OCI-LY7 (cell line): ENCODE measurements at regions not wholly inside any gene's neighbourhood (a gene's known extent, or its start where the extent isn't known, plus 50 kb on each side); places are given as distances from the start of the nearest gene placed in this dataset.

ENCODE experiments used
- BruUV-seq: library from RNA; stranded (reverse); fragments of 400-500 nt; replicated peaks from 2 replicates; lab custom pipeline; 2021; lab: Mats Ljungman, UMichigan
- CTCF ChIA-PET: fragments of 300-600 bp; sonication (Branson Sonifier 250); formaldehyde crosslinking; loops from one replicate; lab custom pipeline; 2022; ENCODE audit warnings: antibody characterized with exemption; ENCODE audit not compliant: unreplicated experiment; lab: Charles Lee
- POLR2A ChIA-PET: fragments of 300-600 bp; sonication (Branson Sonifier 250); formaldehyde crosslinking; loops from one replicate; lab custom pipeline; 2022; ENCODE audit warnings: antibody characterized with exemption; lab: Charles Lee
- DNase-seq: peaks from one replicate; pipeline ENCODE4 v3.0.0-alpha.2; 2015; ENCODE audit warnings: low spot score
- H2AFZ ChIP-seq: fragments of 200-600 bp; sonication (generic), shearing (Covaris generic); 2 replicates; pipeline ENCODE4 v1.6.1; 2014; ENCODE audit warnings: mild to moderate bottlenecking, antibody characterized with exemption, low read length, moderate library complexity
- H3K27ac ChIP-seq: fragments of 200-600 bp; sonication (generic); 2 replicates; pipeline ENCODE4 v1.5.1; 2014; ENCODE audit warnings: mixed run types, low read depth, mild to moderate bottlenecking, moderate library complexity, low read length, inconsistent platforms; ENCODE audit not compliant: poor library complexity, severe bottlenecking
- H3K36me3 ChIP-seq: fragments of 200-600 bp; sonication (generic); 2 replicates; pipeline ENCODE4 v1.6.1; 2014; ENCODE audit warnings: mild to moderate bottlenecking, antibody characterized with exemption, low read length, moderate library complexity, mixed read lengths; ENCODE audit not compliant: insufficient read depth
- H3K4me1 ChIP-seq: fragments of 200-600 bp; sonication (generic); 2 replicates; pipeline ENCODE4 v1.5.1; 2014; ENCODE audit warnings: mild to moderate bottlenecking, low read length; ENCODE audit not compliant: insufficient read depth, poor library complexity, severe bottlenecking
- H3K4me2 ChIP-seq: fragments of 200-600 bp; sonication (generic); 2 replicates; pipeline ENCODE4 v1.6.1; 2014; ENCODE audit warnings: mild to moderate bottlenecking, low read length
- H3K4me3 ChIP-seq: fragments of 200-600 bp; sonication (generic); 2 replicates; pipeline ENCODE4 v1.5.1; 2014; ENCODE audit warnings: mild to moderate bottlenecking, low read depth, low read length; ENCODE audit not compliant: poor library complexity, severe bottlenecking
- H3K79me2 ChIP-seq: fragments of 200-600 bp; sonication (generic); 2 replicates; pipeline ENCODE4 v1.6.1; 2016; ENCODE audit warnings: low read depth, mild to moderate bottlenecking, low read length, moderate library complexity, mixed read lengths; ENCODE audit not compliant: insufficient read depth
- H3K9me2 ChIP-seq: fragments of 200-600 bp; sonication (generic); 2 replicates; pipeline ENCODE4 v1.6.1; 2016; ENCODE audit warnings: mild to moderate bottlenecking, low read length, mixed read lengths; ENCODE audit not compliant: insufficient read depth
- H3K9me3 ChIP-seq: fragments of 200-600 bp; sonication (generic); 2 replicates; pipeline ENCODE4 v1.6.1; 2014; ENCODE audit warnings: mild to moderate bottlenecking, mixed run types, low read length, mixed read lengths
- H4K20me1 ChIP-seq: fragments of 200-600 bp; sonication (generic); 2 replicates; pipeline ENCODE4 v1.6.1; 2014; ENCODE audit warnings: mild to moderate bottlenecking, antibody characterized with exemption, low read length, moderate library complexity, mixed read lengths; ENCODE audit not compliant: insufficient read depth
- EZH2phosphoT487 ChIP-seq: fragments of 200-600 bp; sonication (generic); IDR thresholded peaks from 2 replicates; pipeline ENCODE4 v1.6.1; 2018; ENCODE audit warnings: low read depth, borderline replicate concordance, mild to moderate bottlenecking, mixed run types, antibody characterized with exemption, low read length, moderate library complexity, mixed read lengths
- intact Hi-C: fragments of 100-400 bp; cut with micrococcal nuclease; formaldehyde crosslinking; loops from one replicate; pipeline ENCODE4 v1.10.0; 2022; ENCODE audit not compliant: unreplicated experiment
- TF ChIP-seq, protein P1 (sequence below): fragments of 200-600 bp; sonication (generic); conservative IDR thresholded peaks from 2 replicates; pipeline ENCODE4 v1.5.1; 2014; ENCODE audit warnings: mild to moderate bottlenecking, antibody characterized with exemption, low read length, moderate library complexity, mixed read lengths

DNA sequence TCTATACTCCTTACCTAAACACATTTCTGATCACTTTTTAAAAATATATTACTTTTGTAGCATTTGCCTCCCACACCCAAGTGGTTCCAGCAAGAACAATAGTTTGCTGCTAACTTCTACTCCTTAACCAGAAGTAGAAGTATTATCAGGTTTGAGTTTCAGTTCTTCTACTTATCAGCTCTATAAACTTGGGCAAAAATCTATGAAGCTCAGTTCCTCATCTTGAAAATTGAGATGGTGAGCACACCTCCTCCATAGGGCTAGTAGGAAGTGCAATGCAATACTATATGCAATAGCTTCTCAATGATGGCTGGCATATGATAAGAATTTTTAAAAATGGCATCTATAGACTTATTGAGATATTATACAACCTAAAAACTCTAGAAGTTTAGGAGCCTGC lies 283.7 kb downstream of the TLR4 start:
- ChIA-PET CTCF (no interaction called here), POLR2A (interaction anchor here (0.9 to 2.9 kb wide), 2 partner anchors 23 to 52 kb away, joined by 3 to 14 read pairs; no protein-coding TSS in a partner anchor)
- H3K36me3 ChIP-seq, result no peaks in the 10 kb centered on the region
- H3K4me1 ChIP-seq, result no peaks in the 10 kb centered on the region
- no peak overlapping the region for H2AFZ ChIP-seq
- no peak overlapping the region for H3K4me3 ChIP-seq
- TF ChIP-seq EZH2phosphoT487, result no peak
- TF ChIP-seq, protein P1, sequence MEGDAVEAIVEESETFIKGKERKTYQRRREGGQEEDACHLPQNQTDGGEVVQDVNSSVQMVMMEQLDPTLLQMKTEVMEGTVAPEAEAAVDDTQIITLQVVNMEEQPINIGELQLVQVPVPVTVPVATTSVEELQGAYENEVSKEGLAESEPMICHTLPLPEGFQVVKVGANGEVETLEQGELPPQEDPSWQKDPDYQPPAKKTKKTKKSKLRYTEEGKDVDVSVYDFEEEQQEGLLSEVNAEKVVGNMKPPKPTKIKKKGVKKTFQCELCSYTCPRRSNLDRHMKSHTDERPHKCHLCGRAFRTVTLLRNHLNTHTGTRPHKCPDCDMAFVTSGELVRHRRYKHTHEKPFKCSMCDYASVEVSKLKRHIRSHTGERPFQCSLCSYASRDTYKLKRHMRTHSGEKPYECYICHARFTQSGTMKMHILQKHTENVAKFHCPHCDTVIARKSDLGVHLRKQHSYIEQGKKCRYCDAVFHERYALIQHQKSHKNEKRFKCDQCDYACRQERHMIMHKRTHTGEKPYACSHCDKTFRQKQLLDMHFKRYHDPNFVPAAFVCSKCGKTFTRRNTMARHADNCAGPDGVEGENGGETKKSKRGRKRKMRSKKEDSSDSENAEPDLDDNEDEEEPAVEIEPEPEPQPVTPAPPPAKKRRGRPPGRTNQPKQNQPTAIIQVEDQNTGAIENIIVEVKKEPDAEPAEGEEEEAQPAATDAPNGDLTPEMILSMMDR, result no peak
- intact Hi-C loops, result no loop called here
- no peaks in the 10 kb centered on the region for H3K9me3 ChIP-seq
- DNase-seq, result no peak
- H3K27ac ChIP-seq, result no peak overlapping the region
- BruUV-seq, result no TSS peak
- H4K20me1 ChIP-seq, result no peaks in the 10 kb centered on the region
- H3K79me2 ChIP-seq, result no peaks in the 10 kb centered on the region
- no peak overlapping the region for H3K4me2 ChIP-seq
- H3K9me2 ChIP-seq, result no peaks in the 10 kb centered on the region

DNA sequence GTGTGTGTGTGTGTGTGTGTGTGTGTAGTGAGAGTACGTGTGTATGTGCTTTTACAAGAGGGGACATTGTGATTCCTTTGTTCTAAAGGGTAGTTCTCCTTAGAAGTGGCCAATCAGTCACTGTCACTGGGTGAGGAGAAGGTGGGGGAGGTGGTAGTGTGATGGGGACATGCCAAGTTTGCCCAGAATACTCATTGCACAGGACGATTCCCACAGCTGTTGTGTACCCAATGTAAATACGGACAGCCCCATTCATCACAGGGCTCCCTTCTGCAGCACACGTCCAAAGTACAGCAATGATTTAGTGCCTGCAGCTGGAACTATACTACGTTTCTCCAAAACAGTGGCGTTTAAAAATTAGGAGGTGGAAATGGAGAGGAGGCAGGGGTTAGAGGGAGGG lies 287.8 kb downstream of the TLR4 start:
- Histone ChIP-seq H3K4me3 (no peak overlapping the region), H2AFZ (no peak overlapping the region), H3K4me1 (no peaks in the 10 kb centered on the region), H3K27ac (no peak overlapping the region), H3K79me2 (no peaks in the 10 kb centered on the region), H4K20me1 (no peaks in the 10 kb centered on the region), H3K9me2 (no peaks in the 10 kb centered on the region), H3K4me2 (no peak overlapping the region), H3K36me3 (no peaks in the 10 kb centered on the region), H3K9me3 (no peaks in the 10 kb centered on the region)
- ChIA-PET CTCF (no interaction called here), POLR2A (no interaction called here)
- no peak for TF ChIP-seq EZH2phosphoT487
- TF ChIP-seq, protein P1, result no peak
- no TSS peak for BruUV-seq
- intact Hi-C loops, result no loop called here
- no peak for DNase-seq

DNA sequence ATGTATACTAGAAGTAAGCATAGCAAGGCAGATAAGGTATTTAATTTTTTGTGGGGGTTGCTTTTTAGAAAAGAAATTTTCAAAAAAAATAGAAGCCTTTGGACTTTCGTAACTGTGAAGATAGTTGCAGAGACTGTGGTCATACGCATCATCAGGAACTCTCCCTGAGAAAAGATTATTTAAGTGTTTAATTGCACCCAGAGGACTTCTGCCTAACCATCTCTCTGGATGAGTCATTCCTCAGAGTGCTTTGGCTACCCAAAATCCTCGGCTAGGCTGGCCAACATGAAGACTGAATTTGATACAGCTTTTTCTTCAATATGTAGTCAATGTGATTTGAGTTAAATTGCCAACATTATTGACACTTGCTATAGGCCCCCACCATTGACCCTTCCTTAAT lies 296.4 kb downstream of the TLR4 start:
- Histone ChIP-seq H3K79me2 (no peaks in the 10 kb centered on the region), H3K27ac (no peak overlapping the region), H4K20me1 (no peaks in the 10 kb centered on the region), H3K4me1 (no peaks in the 10 kb centered on the region), H3K9me3 (no peaks in the 10 kb centered on the region), H2AFZ (no peak overlapping the region), H3K36me3 (no peaks in the 10 kb centered on the region), H3K4me3 (no peak overlapping the region), H3K4me2 (no peak overlapping the region), H3K9me2 (no peaks in the 10 kb centered on the region; the same call in 1 of the 2 replicates)
- TF ChIP-seq, protein P1, result no peak
- TF ChIP-seq EZH2phosphoT487, result no peak
- no peak for DNase-seq
- no TSS peak for BruUV-seq
- CTCF ChIA-PET, result no interaction called here
- intact Hi-C loops, result no loop called here
- POLR2A ChIA-PET, result no interaction called here
